GM18909 (cell line): ENCODE measurements at regions not wholly inside any gene's neighbourhood (a gene's known extent, or its start where the extent isn't known, plus 50 kb on each side); places are given as distances from the start of the nearest gene placed in this dataset.
"Not testable (repeated sequence)": the region's sequence is repeated elsewhere in the genome, so short reads cannot be mapped to it uniquely, and the experiment has no call there.

Experiments
- ATAC-seq: cut with Tn5 transposase; IDR thresholded peaks from one replicate; pipeline ENCODE4 v1.9.1; 2021; ENCODE audit warnings: mild to moderate bottlenecking; ENCODE audit not compliant: unreplicated experiment, poor library complexity

GRCh38 chr20:57107208-57107607, 159.2 kb downstream of the BMP7 start:
- no peak for ATAC-seq

- ATAC-seq: no peak
These were observed 158.2 kb downstream of the BMP7 start for GRCh38 chr20:57108218-57108617.

GRCh38 chr20:57108742-57109570, 157.5 kb downstream of the BMP7 start:
- no peak for ATAC-seq

GRCh38 chr20:57109571-57109953, 156.9 kb downstream of the BMP7 start:
- no peak for ATAC-seq

DNA sequence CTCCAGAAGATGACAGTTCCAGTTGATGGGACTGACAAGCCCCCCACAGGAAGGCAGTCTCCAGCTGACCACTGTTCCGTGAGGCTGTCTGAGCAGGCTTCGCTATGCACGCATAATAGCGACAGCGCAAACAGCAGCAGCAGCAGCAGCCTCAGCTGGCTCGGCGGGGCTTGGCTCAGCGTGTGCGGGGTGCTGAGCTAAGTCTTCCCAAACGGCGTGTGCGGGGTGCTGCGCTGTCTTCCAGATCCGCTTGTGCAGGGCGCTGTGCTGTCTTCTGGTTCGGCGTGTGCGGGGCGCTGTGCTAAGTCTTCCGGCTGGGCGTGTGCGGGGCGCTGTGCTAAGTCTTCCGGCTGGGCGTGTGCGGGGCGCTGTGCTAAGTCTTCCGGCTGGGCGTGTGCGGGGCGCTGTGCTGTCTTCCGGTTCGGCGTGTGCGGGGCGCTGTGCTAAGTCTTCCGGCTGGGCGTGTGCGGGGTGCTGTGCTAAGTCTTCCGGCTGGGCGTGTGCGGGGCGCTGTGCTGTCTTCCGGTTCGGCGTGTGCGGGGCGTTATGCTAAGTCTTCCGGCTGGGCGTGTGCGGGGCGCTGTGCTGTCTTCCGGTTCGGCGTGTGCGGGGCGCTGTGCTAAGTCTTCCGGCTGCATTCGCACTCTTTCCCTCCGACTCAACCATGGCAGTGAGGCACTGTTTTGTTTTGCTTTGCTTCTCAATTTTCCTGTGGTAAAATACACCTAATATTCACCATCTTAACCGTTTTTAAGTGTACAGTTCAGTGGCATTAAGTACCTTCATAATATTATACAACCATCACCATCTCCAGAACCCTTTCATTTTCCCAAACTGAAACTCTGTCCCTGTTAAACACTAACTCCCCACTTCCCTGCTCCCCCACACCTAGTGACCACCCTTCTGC, 156.1 kb downstream of the BMP7 start:
- not testable (repeated sequence) for ATAC-seq

- no peak for ATAC-seq
These were observed 155.4 kb downstream of the BMP7 start for GRCh38 chr20:57111028-57111373.

- ATAC-seq: no peak
These were observed 154.0 kb downstream of the BMP7 start for GRCh38 chr20:57112448-57112847.

- ATAC-seq: no peak
These were observed 152.0 kb downstream of the BMP7 start for GRCh38 chr20:57114290-57115005.

GRCh38 chr20:57117296-57117695, 149.1 kb downstream of the BMP7 start:
- no peak for ATAC-seq

GRCh38 chr20:57118107-57118769, 148.2 kb downstream of the BMP7 start:
- no peak for ATAC-seq
